ENCODE measurements at regions not wholly inside any gene's neighbourhood (a gene's known extent, or its start where the extent isn't known, plus 50 kb on each side); places are given as distances from the start of the nearest gene placed in this dataset.

- Histone ChIP-seq H3K36me3 (replicated peaks in 1 of 2; ENCODE audit: insufficient read depth in 1 of 2, low read depth in 2 of 2) (no peaks in the 10 kb centered on the region), H3K4me1 (peaks cover 11% of the 10 kb centered on the region), H3K27me3 (peaks cover 0 to 7% of the 10 kb centered on the region in 2 donors), H3K27ac (no peak overlapping the region), H3K4me3 (no peak overlapping the region), H3K9me3 (peaks cover 0 to 13% (median 0%) of the 10 kb centered on the region in 3 donors)
- ATAC-seq (no peak), DNase-seq (no peak)
- intact Hi-C loops (cut with DNase I) = no loop called here
- TF ChIP-seq CTCF (IDR thresholded peaks at IDR 0.05) (no peak), POLR2A (IDR thresholded peaks at IDR 0.05) (no peak)
- WGBS, 2 donors = 87 to 90% methylated on average over 7 of the region's 7 CpGs
Measured at GRCh38 chr9:129354498-129354897, 176.4 kb upstream of the IER5L start.

GRCh38 chr9:129353697-129354336 lies 175.8 kb upstream of the IER5L start:
- WGBS, 2 donors = 68 to 76% methylated on average over 3 to 12 of the region's 12 CpGs
- no peak for ATAC-seq
- Histone ChIP-seq H3K4me3 (no peak overlapping the region), H3K36me3 (replicated peaks in 1 of 2; ENCODE audit: insufficient read depth in 1 of 2, low read depth in 2 of 2) (no peaks in the 10 kb centered on the region), H3K27ac (no peak overlapping the region), H3K9me3 (peaks cover 0 to 13% (median 0%) of the 10 kb centered on the region in 3 donors), H3K4me1 (peaks cover 11% of the 10 kb centered on the region), H3K27me3 (peaks cover 0 to 7% of the 10 kb centered on the region in 2 donors)
- intact Hi-C loops (cut with DNase I) = no loop called here
- TF ChIP-seq POLR2A (IDR thresholded peaks at IDR 0.05) (no peak), CTCF (IDR thresholded peaks at IDR 0.05) (no peak)
- DNase-seq = no peak

GRCh38 chr9:129352146-129352865 lies 174.2 kb upstream of the IER5L start:
- no peaks in the 10 kb centered on the region for H3K36me3 ChIP-seq (replicated peaks in 1 of 2; ENCODE audit: insufficient read depth in 1 of 2, low read depth in 2 of 2)
- no peak for DNase-seq
- no peak overlapping the region for H3K4me3 ChIP-seq
- peak overlapping the region in 1 of 4 donors; percentile 39 for H3K27ac ChIP-seq
- H3K9me3 ChIP-seq = peaks cover 0 to 13% (median 0%) of the 10 kb centered on the region in 3 donors
- TF ChIP-seq CTCF (IDR thresholded peaks at IDR 0.05) = no peak
- TF ChIP-seq POLR2A (IDR thresholded peaks at IDR 0.05) = no peak
- WGBS, 2 donors = 19 to 47% methylated on average over 8 to 49 of the region's 49 CpGs
- peaks cover 0 to 7% of the 10 kb centered on the region in 2 donors for H3K27me3 ChIP-seq
- ATAC-seq = no peak
- intact Hi-C loops (cut with DNase I) = no loop called here
- H3K4me1 ChIP-seq = peaks cover 11% of the 10 kb centered on the region

- WGBS, 2 donors = 5 to 14% methylated on average over 19 of the region's 19 CpGs
- TF ChIP-seq POLR2A (IDR thresholded peaks at IDR 0.05) = no peak
- TF ChIP-seq CTCF (IDR thresholded peaks at IDR 0.05) = no peak
- H3K36me3 ChIP-seq (replicated peaks in 1 of 2; ENCODE audit: insufficient read depth in 1 of 2, low read depth in 2 of 2) = no peaks in the 10 kb centered on the region
- peaks cover 11% of the 10 kb centered on the region for H3K4me1 ChIP-seq
- H3K27me3 ChIP-seq = peaks cover 0 to 7% of the 10 kb centered on the region in 2 donors
- peak overlapping the region in 1 of 4 donors; percentile 39 for H3K27ac ChIP-seq
- no peak overlapping the region for H3K4me3 ChIP-seq
- DNase-seq (no peak), ATAC-seq (no peak)
- H3K9me3 ChIP-seq = peaks cover 0 to 13% (median 0%) of the 10 kb centered on the region in 3 donors
- intact Hi-C loops (cut with DNase I) = no loop called here
Measured at GRCh38 chr9:129351642-129352145, 173.6 kb upstream of the IER5L start.

Data from body of pancreas (tissue), 4 donors.